Stomach (tissue), 4 donors: ENCODE measurements at regions not wholly inside any gene's neighbourhood (a gene's known extent, or its start where the extent isn't known, plus 50 kb on each side); places are given as distances from the start of the nearest gene placed in this dataset.

Experiments used
- CTCF ChIP-seq, 7 experiments: fragments of 450-650 bp in 4 of 7; fragments of 200-600 bp in 3 of 7; sonication (generic) in 3 of 7; IDR thresholded peaks; one replicate each; pipeline ENCODE4 v1.5.1; 2016 to 2019; ENCODE audit warnings: antibody characterized with exemption in 7 of 7, control low read depth in 2 of 7, mild to moderate bottlenecking in 1 of 7
- POLR2A ChIP-seq, 4 donors: fragments of 450-650 bp; IDR thresholded peaks; one replicate each; pipeline ENCODE4 v1.6.1; 2016; ENCODE audit warnings: antibody characterized with exemption in 4 of 4, control low read depth in 2 of 4, mild to moderate bottlenecking in 1 of 4, moderate library complexity in 1 of 4

- no peak for TF ChIP-seq CTCF (IDR thresholded peaks at IDR 0.05)
- TF ChIP-seq POLR2A (IDR thresholded peaks at IDR 0.05): no peak
Measured at GRCh38 chr18:55106466-55106865, 147.2 kb upstream of the CCDC68 start.
